ENCODE measurements at regions not wholly inside any gene's neighbourhood (a gene's known extent, or its start where the extent isn't known, plus 50 kb on each side); places are given as distances from the start of the nearest gene placed in this dataset.

DNA sequence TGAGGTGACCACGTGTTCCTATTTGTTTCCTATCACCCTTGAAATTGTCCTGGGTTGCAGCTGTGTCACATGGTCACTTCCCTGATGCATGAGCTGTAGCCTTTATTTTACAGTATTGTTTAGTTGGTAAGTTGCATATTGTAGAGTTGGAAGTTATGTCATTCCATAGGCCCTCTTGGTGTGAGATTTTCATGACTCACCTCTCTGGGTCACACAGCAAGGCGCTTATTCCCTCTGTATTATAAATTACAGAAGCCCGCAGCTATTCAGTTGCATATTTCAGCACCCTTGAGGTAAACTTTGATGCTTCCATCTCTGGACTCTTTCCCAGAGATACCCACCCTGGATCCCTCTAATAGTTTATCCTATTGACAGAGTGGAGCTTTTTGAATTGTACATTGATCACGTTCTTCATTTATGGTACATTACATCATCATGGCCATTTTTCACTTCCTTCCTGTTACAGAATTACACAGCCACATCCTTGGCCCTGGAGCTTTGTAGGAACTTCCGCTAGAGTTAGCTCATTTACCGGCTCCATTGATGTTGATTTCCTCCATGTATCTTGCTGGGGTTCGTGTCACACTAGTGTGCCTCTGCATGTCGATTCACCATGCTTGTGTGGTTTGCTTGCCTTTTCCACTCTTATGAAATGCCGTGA, 543.1 kb upstream of the RGMA start:
- TF ChIP-seq, protein P1, sequence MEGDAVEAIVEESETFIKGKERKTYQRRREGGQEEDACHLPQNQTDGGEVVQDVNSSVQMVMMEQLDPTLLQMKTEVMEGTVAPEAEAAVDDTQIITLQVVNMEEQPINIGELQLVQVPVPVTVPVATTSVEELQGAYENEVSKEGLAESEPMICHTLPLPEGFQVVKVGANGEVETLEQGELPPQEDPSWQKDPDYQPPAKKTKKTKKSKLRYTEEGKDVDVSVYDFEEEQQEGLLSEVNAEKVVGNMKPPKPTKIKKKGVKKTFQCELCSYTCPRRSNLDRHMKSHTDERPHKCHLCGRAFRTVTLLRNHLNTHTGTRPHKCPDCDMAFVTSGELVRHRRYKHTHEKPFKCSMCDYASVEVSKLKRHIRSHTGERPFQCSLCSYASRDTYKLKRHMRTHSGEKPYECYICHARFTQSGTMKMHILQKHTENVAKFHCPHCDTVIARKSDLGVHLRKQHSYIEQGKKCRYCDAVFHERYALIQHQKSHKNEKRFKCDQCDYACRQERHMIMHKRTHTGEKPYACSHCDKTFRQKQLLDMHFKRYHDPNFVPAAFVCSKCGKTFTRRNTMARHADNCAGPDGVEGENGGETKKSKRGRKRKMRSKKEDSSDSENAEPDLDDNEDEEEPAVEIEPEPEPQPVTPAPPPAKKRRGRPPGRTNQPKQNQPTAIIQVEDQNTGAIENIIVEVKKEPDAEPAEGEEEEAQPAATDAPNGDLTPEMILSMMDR (IDR thresholded peaks at IDR 0.05; ENCODE audit: poor library complexity): no peak
- no peak for TF ChIP-seq EZH2 (IDR thresholded peaks at IDR 0.05; ENCODE audit: borderline replicate concordance)
- no peak for TF ChIP-seq EZH2phosphoT487 (IDR thresholded peaks at IDR 0.05; ENCODE audit: low read depth, severe bottlenecking, unreplicated experiment)

Measured in hepatocyte (in vitro differentiated cells).